WTC11 (cell line): ENCODE measurements at regions not wholly inside any gene's neighbourhood (a gene's known extent, or its start where the extent isn't known, plus 50 kb on each side); places are given as distances from the start of the nearest gene placed in this dataset.
"Not testable (repeated sequence)": the region's sequence is repeated elsewhere in the genome, so short reads cannot be mapped to it uniquely, and the experiment has no call there.

ENCODE experiments used
- ATAC-seq: fragments of 200-7000 bp; cut with Tn5 transposase; 2 replicates; pipeline ENCODE4 v1.10.0; 2021; ENCODE audit warnings: mild to moderate bottlenecking, moderate library complexity
- CTCF ChIA-PET: fragments of 300-600 bp; sonication (Branson Sonifier 250); formaldehyde crosslinking; loops from one replicate; lab custom pipeline; 2021; ENCODE audit warnings: antibody characterized with exemption; lab: Charles Lee
- POLR2A ChIA-PET: fragments of 350-600 bp; sonication (Branson Sonifier 250); formaldehyde crosslinking; loops from one replicate; lab custom pipeline; 2021; ENCODE audit warnings: antibody characterized with exemption; lab: Charles Lee
- DNase-seq: peaks from one replicate; pipeline ENCODE4 v3.0.0; 2021; ENCODE audit warnings: low spot score
- H3K27ac Mint-ChIP-seq: 2 replicates; pipeline ENCODE4 v1.8.0; 2021; ENCODE audit warnings: mixed read lengths
- H3K27me3 Mint-ChIP-seq: 2 replicates; pipeline ENCODE4 v1.8.0; 2021; ENCODE audit warnings: low read depth, mild to moderate bottlenecking, moderate library complexity, mixed read lengths
- H3K36me3 Mint-ChIP-seq: 2 replicates; pipeline ENCODE4 v1.8.0; 2021; ENCODE audit warnings: mixed read lengths
- H3K4me1 Mint-ChIP-seq: 2 replicates; pipeline ENCODE4 v1.8.0; 2022; ENCODE audit warnings: mixed read lengths
- H3K4me3 Mint-ChIP-seq: 2 replicates; pipeline ENCODE4 v1.8.0; 2021; ENCODE audit warnings: mild to moderate bottlenecking, moderate library complexity, mixed read lengths
- H3K9me3 Mint-ChIP-seq: 2 replicates; pipeline ENCODE4 v1.8.0; 2021; ENCODE audit warnings: mixed read lengths
- ATF1 ChIP-seq: sonication (generic); formaldehyde crosslinking; IDR thresholded peaks from 2 replicates; pipeline ENCODE4 v1.8.1; 2023; ENCODE audit warnings: mild to moderate bottlenecking, moderate library complexity, missing genetic modification reagents
- ESRRA ChIP-seq: sonication (generic); formaldehyde crosslinking; IDR thresholded peaks from 2 replicates; pipeline ENCODE4 v1.8.1; 2022; ENCODE audit warnings: mild to moderate bottlenecking, missing genetic modification reagents, borderline replicate concordance
- FOXK1 ChIP-seq: sonication (generic); formaldehyde crosslinking; IDR thresholded peaks from 2 replicates; pipeline ENCODE4 v1.8.0; 2022; ENCODE audit warnings: mild to moderate bottlenecking, moderate library complexity, missing genetic modification reagents
- NR3C1 ChIP-seq: sonication (generic); formaldehyde crosslinking; conservative IDR thresholded peaks from 2 replicates; pipeline ENCODE4 v1.8.1; 2023; ENCODE audit warnings: low read depth, mild to moderate bottlenecking, missing genetic modification reagents
- PRRX2 ChIP-seq: fragments of 250-450 bp; sonication (Bioruptor Pico); IDR thresholded peaks from 2 replicates; pipeline ENCODE4 v1.8.0; 2021; ENCODE audit warnings: mild to moderate bottlenecking
- SMAD4 ChIP-seq: sonication (generic); formaldehyde crosslinking; IDR thresholded peaks from 2 replicates; pipeline ENCODE4 v1.8.0; 2022; ENCODE audit warnings: mild to moderate bottlenecking, missing genetic modification reagents
- TEAD1 ChIP-seq: sonication (generic); formaldehyde crosslinking; IDR thresholded peaks from 2 replicates; pipeline ENCODE4 v1.8.0; 2022; ENCODE audit warnings: mild to moderate bottlenecking, missing genetic modification reagents
- TEAD4 ChIP-seq: sonication (generic); formaldehyde crosslinking; IDR thresholded peaks from 2 replicates; pipeline ENCODE4 v1.8.0; 2022; ENCODE audit warnings: mild to moderate bottlenecking, missing genetic modification reagents
- TP53 ChIP-seq: sonication (generic); formaldehyde crosslinking; IDR thresholded peaks from 2 replicates; pipeline ENCODE4 v1.8.1; 2023; ENCODE audit warnings: mild to moderate bottlenecking, missing genetic modification reagents
- ZBTB21 ChIP-seq: sonication (generic); formaldehyde crosslinking; IDR thresholded peaks from 2 replicates; pipeline ENCODE4 v1.8.1; 2023; ENCODE audit warnings: mild to moderate bottlenecking, missing genetic modification reagents, borderline replicate concordance
- ZNF219 ChIP-seq: sonication (generic); formaldehyde crosslinking; IDR thresholded peaks from 2 replicates; pipeline ENCODE4 v1.8.0; 2023; ENCODE audit warnings: missing genetic modification reagents, mild to moderate bottlenecking, borderline replicate concordance
- ZNF263 ChIP-seq: sonication (generic); formaldehyde crosslinking; IDR thresholded peaks from 2 replicates; pipeline ENCODE4 v1.8.1; 2022; ENCODE audit warnings: low read depth, mild to moderate bottlenecking, moderate library complexity, missing genetic modification reagents
- ZNF317 ChIP-seq: sonication (generic); formaldehyde crosslinking; IDR thresholded peaks from 2 replicates; pipeline ENCODE4 v1.8.1; 2023; ENCODE audit warnings: low read depth, mild to moderate bottlenecking, moderate library complexity, missing genetic modification reagents, borderline replicate concordance
- ZNF416 ChIP-seq: fragments of 250-450 bp; sonication (Bioruptor Pico); IDR thresholded peaks from 2 replicates; pipeline ENCODE4 v1.9.0; 2021; ENCODE audit warnings: mild to moderate bottlenecking, inconsistent platforms
- TF ChIP-seq, protein P1 (sequence below): sonication (generic); formaldehyde crosslinking; IDR thresholded peaks from 2 replicates; pipeline ENCODE4 v1.8.1; 2023; ENCODE audit warnings: mild to moderate bottlenecking, moderate library complexity, missing genetic modification reagents
- TF ChIP-seq, protein P2 (sequence below): sonication (generic); formaldehyde crosslinking; IDR thresholded peaks from 2 replicates; pipeline ENCODE4 v1.8.1; 2023; ENCODE audit warnings: mild to moderate bottlenecking, missing genetic modification reagents
- TF ChIP-seq, protein P3 (sequence below): sonication (generic); formaldehyde crosslinking; IDR thresholded peaks from 2 replicates; pipeline ENCODE4 v1.8.0; 2023; ENCODE audit warnings: missing genetic modification reagents
- TF ChIP-seq, protein P4 (sequence below): sonication (generic); formaldehyde crosslinking; IDR thresholded peaks from 2 replicates; pipeline ENCODE4 v1.8.0; 2022; ENCODE audit warnings: mild to moderate bottlenecking, missing genetic modification reagents
- TF ChIP-seq, protein P5 (sequence below): fragments of 250-450 bp; sonication (Bioruptor Pico); IDR thresholded peaks from 2 replicates; pipeline ENCODE4 v1.9.0; 2021; ENCODE audit warnings: mild to moderate bottlenecking, borderline replicate concordance
- TF ChIP-seq, protein P6 (sequence below): fragments of 250-450 bp; sonication (Bioruptor Pico); IDR thresholded peaks from 2 replicates; pipeline ENCODE4 v2.1.2; 2022; ENCODE audit warnings: mild to moderate bottlenecking, moderate library complexity
- TF ChIP-seq, protein P7 (sequence below): fragments of 250-450 bp; sonication (Bioruptor Pico); IDR thresholded peaks from 2 replicates; pipeline ENCODE4 v1.9.0; 2021; ENCODE audit warnings: moderate library complexity, mild to moderate bottlenecking, inconsistent platforms, borderline replicate concordance

DNA sequence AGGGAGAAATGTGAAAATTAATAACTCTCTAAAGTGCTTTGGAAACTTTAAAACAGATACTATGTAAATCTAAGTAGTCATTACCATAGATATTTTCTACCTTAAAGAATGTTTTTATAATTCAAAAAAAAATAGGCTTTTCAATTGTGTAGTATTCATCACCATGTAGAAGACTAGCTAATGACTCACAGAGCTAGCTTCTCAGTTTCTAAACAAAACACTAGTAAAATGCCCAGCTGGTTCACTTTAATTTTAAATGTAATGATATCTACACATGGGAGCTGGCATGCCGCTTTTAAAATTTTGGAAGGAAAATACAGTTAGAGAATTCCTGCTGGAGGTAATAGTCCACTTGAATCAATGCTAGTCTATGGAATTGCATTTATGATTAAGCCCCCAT is 509.8 kb downstream of the CSNK1G3 start (continued):
- no peak for TF ChIP-seq TEAD1 (CRISPR knock-in tag)
- TF ChIP-seq ZNF317 (CRISPR knock-in tag): no peak
- TF ChIP-seq, all 79 proteins: peak for 0

DNA sequence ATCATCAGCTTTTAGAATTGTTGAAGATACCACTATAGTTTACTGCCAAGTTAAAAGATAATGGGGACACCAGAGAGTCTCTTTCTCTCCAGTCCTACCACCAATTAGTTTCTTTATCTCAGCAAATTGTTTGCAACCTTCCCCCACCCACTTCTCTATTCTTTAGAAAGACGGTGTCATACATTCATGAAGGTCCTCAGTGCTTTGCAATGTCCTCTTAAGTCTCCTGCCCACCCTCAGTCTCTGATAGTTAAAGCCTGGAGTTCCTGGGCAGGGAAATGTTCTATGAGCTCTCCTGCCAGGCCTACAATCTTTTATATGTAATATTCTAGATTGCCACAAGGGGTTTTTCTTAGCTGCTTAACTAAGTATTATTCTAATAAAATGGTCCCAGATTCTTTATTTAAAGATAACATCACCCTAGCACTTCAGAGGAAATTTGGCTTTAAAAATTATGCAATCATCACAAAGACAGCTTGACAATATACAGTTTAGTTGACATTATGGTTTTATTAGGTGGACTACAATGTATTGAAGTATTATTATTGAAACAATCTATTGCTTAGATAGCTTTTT is 509.2 kb downstream of the CSNK1G3 start:
- ATAC-seq: no peak
- CTCF ChIA-PET: interaction anchor here (1.0 to 1.3 kb wide), 3 partner anchors 22 to 351 kb away, joined by 3 to 4 read pairs (median 4); no protein-coding TSS in a partner anchor
- no peak for DNase-seq
- no peaks in the 10 kb centered on the region for H3K27me3 Mint-ChIP-seq
- no peak overlapping the region for H3K4me3 Mint-ChIP-seq
- H3K27ac Mint-ChIP-seq: no peak overlapping the region
- POLR2A ChIA-PET: no interaction called here
- peaks cover 25% of the 10 kb centered on the region for H3K9me3 Mint-ChIP-seq
- no peak for TF ChIP-seq ZBTB21
- no peak for TF ChIP-seq ZNF263 (CRISPR knock-in tag)
- TF ChIP-seq TEAD4 (CRISPR knock-in tag): no peak
- TF ChIP-seq ZNF317 (CRISPR knock-in tag): no peak
- no peak for TF ChIP-seq ZNF416 (CRISPR knock-in tag)
- TF ChIP-seq, protein P1, sequence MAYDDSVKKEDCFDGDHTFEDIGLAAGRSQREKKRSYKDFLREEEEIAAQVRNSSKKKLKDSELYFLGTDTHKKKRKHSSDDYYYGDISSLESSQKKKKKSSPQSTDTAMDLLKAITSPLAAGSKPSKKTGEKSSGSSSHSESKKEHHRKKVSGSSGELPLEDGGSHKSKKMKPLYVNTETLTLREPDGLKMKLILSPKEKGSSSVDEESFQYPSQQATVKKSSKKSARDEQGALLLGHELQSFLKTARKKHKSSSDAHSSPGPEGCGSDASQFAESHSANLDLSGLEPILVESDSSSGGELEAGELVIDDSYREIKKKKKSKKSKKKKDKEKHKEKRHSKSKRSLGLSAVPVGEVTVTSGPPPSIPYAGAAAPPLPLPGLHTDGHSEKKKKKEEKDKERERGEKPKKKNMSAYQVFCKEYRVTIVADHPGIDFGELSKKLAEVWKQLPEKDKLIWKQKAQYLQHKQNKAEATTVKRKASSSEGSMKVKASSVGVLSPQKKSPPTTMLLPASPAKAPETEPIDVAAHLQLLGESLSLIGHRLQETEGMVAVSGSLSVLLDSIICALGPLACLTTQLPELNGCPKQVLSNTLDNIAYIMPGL (CRISPR knock-in tag): no peak
- TF ChIP-seq, protein P2, sequence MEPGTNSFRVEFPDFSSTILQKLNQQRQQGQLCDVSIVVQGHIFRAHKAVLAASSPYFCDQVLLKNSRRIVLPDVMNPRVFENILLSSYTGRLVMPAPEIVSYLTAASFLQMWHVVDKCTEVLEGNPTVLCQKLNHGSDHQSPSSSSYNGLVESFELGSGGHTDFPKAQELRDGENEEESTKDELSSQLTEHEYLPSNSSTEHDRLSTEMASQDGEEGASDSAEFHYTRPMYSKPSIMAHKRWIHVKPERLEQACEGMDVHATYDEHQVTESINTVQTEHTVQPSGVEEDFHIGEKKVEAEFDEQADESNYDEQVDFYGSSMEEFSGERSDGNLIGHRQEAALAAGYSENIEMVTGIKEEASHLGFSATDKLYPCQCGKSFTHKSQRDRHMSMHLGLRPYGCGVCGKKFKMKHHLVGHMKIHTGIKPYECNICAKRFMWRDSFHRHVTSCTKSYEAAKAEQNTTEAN (CRISPR knock-in tag): no peak
- TF ChIP-seq ESRRA (CRISPR knock-in tag): no peak
- TF ChIP-seq, protein P3, sequence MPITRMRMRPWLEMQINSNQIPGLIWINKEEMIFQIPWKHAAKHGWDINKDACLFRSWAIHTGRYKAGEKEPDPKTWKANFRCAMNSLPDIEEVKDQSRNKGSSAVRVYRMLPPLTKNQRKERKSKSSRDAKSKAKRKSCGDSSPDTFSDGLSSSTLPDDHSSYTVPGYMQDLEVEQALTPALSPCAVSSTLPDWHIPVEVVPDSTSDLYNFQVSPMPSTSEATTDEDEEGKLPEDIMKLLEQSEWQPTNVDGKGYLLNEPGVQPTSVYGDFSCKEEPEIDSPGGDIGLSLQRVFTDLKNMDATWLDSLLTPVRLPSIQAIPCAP (CRISPR knock-in tag): no peak
- TF ChIP-seq, protein P4, sequence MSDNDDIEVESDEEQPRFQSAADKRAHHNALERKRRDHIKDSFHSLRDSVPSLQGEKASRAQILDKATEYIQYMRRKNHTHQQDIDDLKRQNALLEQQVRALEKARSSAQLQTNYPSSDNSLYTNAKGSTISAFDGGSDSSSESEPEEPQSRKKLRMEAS (CRISPR knock-in tag): no peak
- TF ChIP-seq PRRX2: no peak
- no peak for TF ChIP-seq FOXK1 (CRISPR knock-in tag)
- no peak for TF ChIP-seq ATF1 (CRISPR knock-in tag)
- no peak for TF ChIP-seq SMAD4 (CRISPR knock-in tag)
- TF ChIP-seq TP53 (CRISPR knock-in tag): no peak
- TF ChIP-seq NR3C1 (CRISPR knock-in tag): no peak
- no peak for TF ChIP-seq ZNF219
- TF ChIP-seq, protein P5, sequence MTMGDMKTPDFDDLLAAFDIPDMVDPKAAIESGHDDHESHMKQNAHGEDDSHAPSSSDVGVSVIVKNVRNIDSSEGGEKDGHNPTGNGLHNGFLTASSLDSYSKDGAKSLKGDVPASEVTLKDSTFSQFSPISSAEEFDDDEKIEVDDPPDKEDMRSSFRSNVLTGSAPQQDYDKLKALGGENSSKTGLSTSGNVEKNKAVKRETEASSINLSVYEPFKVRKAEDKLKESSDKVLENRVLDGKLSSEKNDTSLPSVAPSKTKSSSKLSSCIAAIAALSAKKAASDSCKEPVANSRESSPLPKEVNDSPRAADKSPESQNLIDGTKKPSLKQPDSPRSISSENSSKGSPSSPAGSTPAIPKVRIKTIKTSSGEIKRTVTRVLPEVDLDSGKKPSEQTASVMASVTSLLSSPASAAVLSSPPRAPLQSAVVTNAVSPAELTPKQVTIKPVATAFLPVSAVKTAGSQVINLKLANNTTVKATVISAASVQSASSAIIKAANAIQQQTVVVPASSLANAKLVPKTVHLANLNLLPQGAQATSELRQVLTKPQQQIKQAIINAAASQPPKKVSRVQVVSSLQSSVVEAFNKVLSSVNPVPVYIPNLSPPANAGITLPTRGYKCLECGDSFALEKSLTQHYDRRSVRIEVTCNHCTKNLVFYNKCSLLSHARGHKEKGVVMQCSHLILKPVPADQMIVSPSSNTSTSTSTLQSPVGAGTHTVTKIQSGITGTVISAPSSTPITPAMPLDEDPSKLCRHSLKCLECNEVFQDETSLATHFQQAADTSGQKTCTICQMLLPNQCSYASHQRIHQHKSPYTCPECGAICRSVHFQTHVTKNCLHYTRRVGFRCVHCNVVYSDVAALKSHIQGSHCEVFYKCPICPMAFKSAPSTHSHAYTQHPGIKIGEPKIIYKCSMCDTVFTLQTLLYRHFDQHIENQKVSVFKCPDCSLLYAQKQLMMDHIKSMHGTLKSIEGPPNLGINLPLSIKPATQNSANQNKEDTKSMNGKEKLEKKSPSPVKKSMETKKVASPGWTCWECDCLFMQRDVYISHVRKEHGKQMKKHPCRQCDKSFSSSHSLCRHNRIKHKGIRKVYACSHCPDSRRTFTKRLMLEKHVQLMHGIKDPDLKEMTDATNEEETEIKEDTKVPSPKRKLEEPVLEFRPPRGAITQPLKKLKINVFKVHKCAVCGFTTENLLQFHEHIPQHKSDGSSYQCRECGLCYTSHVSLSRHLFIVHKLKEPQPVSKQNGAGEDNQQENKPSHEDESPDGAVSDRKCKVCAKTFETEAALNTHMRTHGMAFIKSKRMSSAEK (CRISPR knock-in tag): no peak
- TF ChIP-seq, protein P6, sequence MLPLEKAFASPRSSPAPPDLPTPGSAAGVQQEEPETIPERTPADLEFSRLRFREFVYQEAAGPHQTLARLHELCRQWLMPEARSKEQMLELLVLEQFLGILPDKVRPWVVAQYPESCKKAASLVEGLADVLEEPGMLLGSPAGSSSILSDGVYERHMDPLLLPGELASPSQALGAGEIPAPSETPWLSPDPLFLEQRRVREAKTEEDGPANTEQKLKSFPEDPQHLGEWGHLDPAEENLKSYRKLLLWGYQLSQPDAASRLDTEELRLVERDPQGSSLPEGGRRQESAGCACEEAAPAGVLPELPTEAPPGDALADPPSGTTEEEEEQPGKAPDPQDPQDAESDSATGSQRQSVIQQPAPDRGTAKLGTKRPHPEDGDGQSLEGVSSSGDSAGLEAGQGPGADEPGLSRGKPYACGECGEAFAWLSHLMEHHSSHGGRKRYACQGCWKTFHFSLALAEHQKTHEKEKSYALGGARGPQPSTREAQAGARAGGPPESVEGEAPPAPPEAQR: no peak
- TF ChIP-seq, protein P7, sequence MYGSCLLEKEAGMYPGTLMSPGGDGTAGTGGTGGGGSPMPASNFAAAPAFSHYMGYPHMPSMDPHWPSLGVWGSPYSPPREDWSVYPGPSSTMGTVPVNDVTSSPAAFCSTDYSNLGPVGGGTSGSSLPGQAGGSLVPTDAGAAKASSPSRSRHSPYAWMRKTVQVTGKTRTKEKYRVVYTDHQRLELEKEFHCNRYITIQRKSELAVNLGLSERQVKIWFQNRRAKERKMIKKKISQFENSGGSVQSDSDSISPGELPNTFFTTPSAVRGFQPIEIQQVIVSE: no peak
- TF ChIP-seq, all 79 proteins: peak for 0
- peaks cover 14% of the 10 kb centered on the region for H3K4me1 Mint-ChIP-seq
- peaks cover 18% of the 10 kb centered on the region for H3K36me3 Mint-ChIP-seq

DNA sequence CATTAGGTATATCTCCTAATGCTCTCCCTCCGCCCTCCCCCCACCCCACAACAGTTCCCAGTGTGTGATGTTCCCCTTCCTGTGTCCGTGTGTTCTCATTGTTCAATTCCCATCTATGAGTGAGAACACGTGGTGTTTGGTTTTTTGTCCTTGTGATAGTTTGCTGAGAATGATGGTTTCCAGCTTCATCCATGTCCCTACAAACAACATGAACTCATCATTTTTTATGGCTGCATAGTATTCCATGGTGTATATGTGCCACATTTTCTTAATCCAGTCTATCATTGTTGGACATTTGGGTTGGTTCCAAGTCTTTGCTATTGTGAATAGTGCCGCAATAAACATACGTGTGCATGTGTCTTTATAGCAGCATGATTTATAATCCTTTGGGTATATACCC is 505.3 kb downstream of the CSNK1G3 start:
- H3K36me3 Mint-ChIP-seq: peaks cover 20% of the 10 kb centered on the region
- CTCF ChIA-PET: not testable (repeated sequence)

More for the DNA sequence above, 505.3 kb downstream of the CSNK1G3 start:
- H3K4me1 Mint-ChIP-seq, POLR2A ChIA-PET, H3K4me3 Mint-ChIP-seq, ATAC-seq, H3K27me3 Mint-ChIP-seq, DNase-seq, H3K27ac Mint-ChIP-seq: not testable (repeated sequence)
- peaks cover 25% of the 10 kb centered on the region for H3K9me3 Mint-ChIP-seq
